ENCODE measurements at regions not wholly inside any gene's neighbourhood (a gene's known extent, or its start where the extent isn't known, plus 50 kb on each side); places are given as distances from the start of the nearest gene placed in this dataset.

- no peak for TF ChIP-seq POLR2AphosphoS5 (IDR thresholded peaks at IDR 0.05; ENCODE audit: low read depth, low read length)
- no peak for TF ChIP-seq TAF1 (IDR thresholded peaks at IDR 0.05; ENCODE audit: borderline replicate concordance, insufficient read depth, low read length)
- TF ChIP-seq SIN3A (IDR thresholded peaks at IDR 0.05; ENCODE audit: borderline replicate concordance, insufficient read depth, low read length) = no peak
Observed at GRCh38 chr9:135184181-135185053, 96.9 kb downstream of the OLFM1 start.
